Smooth muscle cell (in vitro differentiated cells): ENCODE measurements at regions not wholly inside any gene's neighbourhood (a gene's known extent, or its start where the extent isn't known, plus 50 kb on each side); places are given as distances from the start of the nearest gene placed in this dataset.

Experiments used
- DNase-seq: peaks from one replicate; lab custom pipeline; 2025; ENCODE audit not compliant: unreplicated experiment; lab: John Stamatoyannopoulos, UW
- H2AFZ ChIP-seq: fragments of 200-600 bp; sonication (generic); 2 replicates; pipeline ENCODE4 v1.6.0; 2016; ENCODE audit warnings: antibody characterized with exemption, low read depth, mild to moderate bottlenecking
- H3F3A ChIP-seq: fragments of 200-600 bp; sonication (generic); 2 replicates; pipeline ENCODE4 v1.6.0; 2017; ENCODE audit warnings: antibody characterized with exemption, low read depth
- H3K27ac ChIP-seq: fragments of 200-600 bp; sonication (generic); 2 replicates; pipeline ENCODE4 v1.5.1; 2016; ENCODE audit warnings: low read depth, mild to moderate bottlenecking
- H3K27me3 ChIP-seq: fragments of 200-600 bp; sonication (generic); 2 replicates; pipeline ENCODE4 v1.6.1; 2016; ENCODE audit warnings: low read depth, mild to moderate bottlenecking
- H3K36me3 ChIP-seq: fragments of 200-600 bp; sonication (generic); 2 replicates; pipeline ENCODE4 v1.5.1; 2016; ENCODE audit warnings: low read depth
- H3K4me1 ChIP-seq: fragments of 200-600 bp; sonication (generic); 2 replicates; pipeline ENCODE4 v1.5.1; 2016; ENCODE audit warnings: low read depth
- H3K4me2 ChIP-seq: fragments of 200-600 bp; sonication (generic); 2 replicates; pipeline ENCODE4 v1.6.0; 2016; ENCODE audit warnings: mild to moderate bottlenecking
- H3K4me3 ChIP-seq: fragments of 200-600 bp; sonication (generic); 2 replicates; pipeline ENCODE4 v1.5.1; 2016; ENCODE audit warnings: mild to moderate bottlenecking
- H3K79me2 ChIP-seq: fragments of 200-600 bp; sonication (generic); 2 replicates; pipeline ENCODE4 v1.6.0; 2016; ENCODE audit warnings: low read depth, mild to moderate bottlenecking
- H3K9ac ChIP-seq: fragments of 200-600 bp; sonication (generic); 2 replicates; pipeline ENCODE4 v1.6.0; 2016; ENCODE audit warnings: low read depth
- H3K9me3 ChIP-seq: fragments of 200-600 bp; sonication (generic); replicated peaks from 2 replicates; pipeline ENCODE4 v1.5.1; 2016; ENCODE audit warnings: low read depth
- H4K20me1 ChIP-seq: fragments of 200-600 bp; sonication (generic); 2 replicates; pipeline ENCODE4 v1.6.0; 2016; ENCODE audit warnings: low read depth
- WGBS: methylation state at CpG from one replicate; pipeline ENCODE4 v1.1.7; 2016; ENCODE audit warnings: low lambda C conversion rate; 5-methylcytosine and 5-hydroxymethylcytosine counted together
- TF ChIP-seq, protein P1 (sequence below): fragments of 200-600 bp; sonication (generic); IDR thresholded peaks from 2 replicates; pipeline ENCODE4 v1.5.1; 2017; ENCODE audit warnings: borderline replicate concordance, mild to moderate bottlenecking, antibody characterized with exemption; ENCODE audit not compliant: insufficient read depth, poor library complexity, severe bottlenecking

DNA sequence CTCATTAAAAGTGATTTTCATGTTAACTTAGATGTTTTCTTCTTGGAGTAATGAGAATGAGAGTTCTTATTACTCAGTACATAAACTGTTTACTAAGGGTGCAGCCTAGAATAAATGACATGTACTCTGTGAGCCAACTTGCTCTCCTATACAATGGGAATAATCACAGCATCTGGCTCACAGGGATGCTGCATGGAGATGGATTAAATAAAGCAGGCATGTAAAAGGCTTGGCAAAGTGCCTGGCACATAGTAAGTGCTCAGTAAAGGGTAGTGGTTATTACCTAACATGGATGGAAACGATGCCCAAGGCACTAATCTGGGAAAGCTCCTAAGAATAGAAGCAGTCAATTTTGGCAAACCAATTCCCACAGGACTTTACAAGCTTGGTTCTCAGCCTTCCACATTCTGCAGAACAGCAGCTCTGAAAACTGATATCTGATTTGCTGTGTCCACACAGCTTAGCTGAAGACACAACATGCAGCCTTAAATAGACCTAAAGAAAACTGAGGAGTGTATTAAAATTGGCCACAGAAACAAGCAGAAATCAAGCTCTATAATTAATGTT is 176.1 kb downstream of the ABCC12 start:
- no peaks in the 10 kb centered on the region for H3K36me3 ChIP-seq
- H3F3A ChIP-seq: no peaks in the 10 kb centered on the region
- H3K27me3 ChIP-seq: no peaks in the 10 kb centered on the region
- TF ChIP-seq, protein P1, sequence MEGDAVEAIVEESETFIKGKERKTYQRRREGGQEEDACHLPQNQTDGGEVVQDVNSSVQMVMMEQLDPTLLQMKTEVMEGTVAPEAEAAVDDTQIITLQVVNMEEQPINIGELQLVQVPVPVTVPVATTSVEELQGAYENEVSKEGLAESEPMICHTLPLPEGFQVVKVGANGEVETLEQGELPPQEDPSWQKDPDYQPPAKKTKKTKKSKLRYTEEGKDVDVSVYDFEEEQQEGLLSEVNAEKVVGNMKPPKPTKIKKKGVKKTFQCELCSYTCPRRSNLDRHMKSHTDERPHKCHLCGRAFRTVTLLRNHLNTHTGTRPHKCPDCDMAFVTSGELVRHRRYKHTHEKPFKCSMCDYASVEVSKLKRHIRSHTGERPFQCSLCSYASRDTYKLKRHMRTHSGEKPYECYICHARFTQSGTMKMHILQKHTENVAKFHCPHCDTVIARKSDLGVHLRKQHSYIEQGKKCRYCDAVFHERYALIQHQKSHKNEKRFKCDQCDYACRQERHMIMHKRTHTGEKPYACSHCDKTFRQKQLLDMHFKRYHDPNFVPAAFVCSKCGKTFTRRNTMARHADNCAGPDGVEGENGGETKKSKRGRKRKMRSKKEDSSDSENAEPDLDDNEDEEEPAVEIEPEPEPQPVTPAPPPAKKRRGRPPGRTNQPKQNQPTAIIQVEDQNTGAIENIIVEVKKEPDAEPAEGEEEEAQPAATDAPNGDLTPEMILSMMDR: no peak
- H4K20me1 ChIP-seq: no peaks in the 10 kb centered on the region
- WGBS: 60% methylated on average over 1 of the region's 1 CpG
- no peak overlapping the region for H3K27ac ChIP-seq
- no peak for DNase-seq
- no peaks in the 10 kb centered on the region for H3K4me1 ChIP-seq
- H3K9me3 ChIP-seq: no peaks in the 10 kb centered on the region
- H3K9ac ChIP-seq: no peak overlapping the region
- H3K79me2 ChIP-seq: no peaks in the 10 kb centered on the region
- no peak overlapping the region for H3K4me3 ChIP-seq
- H3K4me2 ChIP-seq: no peak overlapping the region
- no peak overlapping the region for H2AFZ ChIP-seq

DNA sequence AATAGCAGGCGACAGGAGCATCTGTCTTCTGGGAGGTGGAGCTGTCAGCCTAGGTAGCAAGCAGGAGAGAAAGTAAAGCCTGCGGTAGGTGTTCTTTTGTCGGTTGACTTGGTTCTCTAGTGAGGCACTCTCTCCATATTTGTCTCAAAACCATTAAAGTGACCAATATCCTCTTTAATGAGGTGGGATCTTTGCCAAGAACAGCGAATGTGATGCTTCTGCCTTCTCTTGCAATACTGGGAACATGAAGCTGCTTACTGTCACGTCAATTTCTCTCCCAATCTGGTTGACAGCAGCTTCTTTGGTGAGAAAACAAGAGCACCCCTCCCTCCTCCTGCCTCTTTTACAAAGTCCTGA is 176.7 kb downstream of the ABCC12 start:
- Histone ChIP-seq H3K79me2 (no peaks in the 10 kb centered on the region), H3K9me3 (no peaks in the 10 kb centered on the region), H4K20me1 (no peaks in the 10 kb centered on the region), H3K27me3 (no peaks in the 10 kb centered on the region), H3K4me1 (no peaks in the 10 kb centered on the region), H3K27ac (no peak overlapping the region), H3K36me3 (no peaks in the 10 kb centered on the region), H3K4me2 (no peak overlapping the region), H3F3A (no peaks in the 10 kb centered on the region), H2AFZ (no peak overlapping the region), H3K9ac (no peak overlapping the region), H3K4me3 (no peak overlapping the region)
- DNase-seq: no peak
- WGBS: 78% methylated on average over 5 of the region's 5 CpGs
- TF ChIP-seq, protein P1: no peak

DNA sequence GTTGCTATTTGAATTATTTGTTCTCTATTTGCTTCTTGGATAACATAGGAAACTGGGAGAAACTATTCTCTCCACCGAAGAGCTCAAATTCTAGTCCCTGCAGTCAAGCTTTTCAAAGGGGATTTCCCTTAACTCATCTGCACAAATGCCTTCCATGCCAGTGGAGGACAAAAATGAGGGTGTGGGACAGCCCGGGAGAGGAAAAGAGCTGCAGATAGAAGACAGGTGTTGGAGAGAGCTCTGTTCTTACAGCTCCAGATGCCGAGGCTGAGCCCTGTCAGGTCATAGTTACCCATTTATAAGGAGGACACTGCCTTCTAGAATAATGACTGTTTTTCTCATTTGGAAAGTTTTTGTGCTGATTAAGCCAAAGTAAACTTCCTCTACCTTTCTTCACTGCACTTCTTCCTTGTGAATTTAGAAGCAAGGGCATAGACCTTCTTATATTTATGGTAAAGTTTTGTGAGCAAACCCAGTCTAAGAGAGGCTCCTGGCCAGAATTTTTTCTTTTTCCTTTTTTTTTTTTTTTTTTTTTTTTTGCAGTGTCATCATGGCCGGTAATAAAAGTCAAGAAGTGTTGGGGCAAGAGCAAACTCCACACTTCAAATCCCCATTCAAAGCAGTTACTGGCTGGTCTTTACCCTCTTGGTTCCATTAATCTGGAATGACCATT is 177.2 kb downstream of the ABCC12 start:
- no peak for DNase-seq
- H3K27me3 ChIP-seq: no peaks in the 10 kb centered on the region
- no peaks in the 10 kb centered on the region for H4K20me1 ChIP-seq
- 79% methylated on average over 4 of the region's 4 CpGs for WGBS
- no peaks in the 10 kb centered on the region for H3F3A ChIP-seq
- H3K4me2 ChIP-seq: no peak overlapping the region
- H3K36me3 ChIP-seq: no peaks in the 10 kb centered on the region
- no peak overlapping the region for H3K4me3 ChIP-seq
- no peaks in the 10 kb centered on the region for H3K79me2 ChIP-seq
- no peak overlapping the region for H3K9ac ChIP-seq
- H3K4me1 ChIP-seq: no peaks in the 10 kb centered on the region
- no peak overlapping the region for H3K27ac ChIP-seq
- H2AFZ ChIP-seq: no peak overlapping the region
- no peaks in the 10 kb centered on the region for H3K9me3 ChIP-seq
- TF ChIP-seq, protein P1: no peak

DNA sequence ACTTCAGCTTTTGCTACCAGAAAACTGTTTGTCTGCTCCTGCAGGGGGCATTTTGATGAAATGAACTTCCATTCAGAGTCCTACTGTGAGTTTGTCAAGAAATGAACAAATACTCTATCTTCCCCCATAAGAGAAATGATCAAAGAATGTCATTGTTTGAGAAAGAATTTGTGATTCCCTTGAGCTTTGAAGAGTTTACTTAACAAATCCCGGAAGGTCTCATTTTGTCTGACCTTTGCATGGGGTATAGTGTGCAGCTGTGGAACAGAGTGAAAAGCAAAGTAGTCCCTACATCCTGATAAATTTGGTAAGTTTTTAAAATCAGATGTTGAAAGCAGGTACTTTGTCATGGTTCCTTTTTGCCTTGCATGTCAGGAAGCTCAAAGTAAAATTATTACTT is 178.0 kb downstream of the ABCC12 start:
- 97% methylated on average over 1 of the region's 1 CpG for WGBS
- no peak for DNase-seq

More for the DNA sequence above, 178.0 kb downstream of the ABCC12 start:
- Histone ChIP-seq H2AFZ (no peak overlapping the region), H3K4me2 (no peak overlapping the region), H3F3A (no peaks in the 10 kb centered on the region), H3K4me3 (no peak overlapping the region), H3K9ac (no peak overlapping the region), H3K27me3 (no peaks in the 10 kb centered on the region), H3K27ac (no peak overlapping the region), H3K36me3 (no peaks in the 10 kb centered on the region), H3K79me2 (no peaks in the 10 kb centered on the region), H3K4me1 (no peaks in the 10 kb centered on the region), H3K9me3 (no peaks in the 10 kb centered on the region), H4K20me1 (no peaks in the 10 kb centered on the region)
- TF ChIP-seq, protein P1: no peak
